HUES6 (cell line): ENCODE measurements at regions not wholly inside any gene's neighbourhood (a gene's known extent, or its start where the extent isn't known, plus 50 kb on each side); places are given as distances from the start of the nearest gene placed in this dataset.
"Not testable (repeated sequence)": the region's sequence is repeated elsewhere in the genome, so short reads cannot be mapped to it uniquely, and the experiment has no call there.

Experiments used
- H3K27ac ChIP-seq: 2 replicates; pipeline ENCODE4 v1.7.0; 2013; ENCODE audit warnings: low read depth, mild to moderate bottlenecking, low read length, inconsistent platforms
- H3K27me3 ChIP-seq: 2 replicates; pipeline ENCODE4 v1.6.1; 2013; ENCODE audit warnings: low read length; ENCODE audit not compliant: control insufficient read depth, insufficient read depth
- H3K36me3 ChIP-seq: 2 replicates; pipeline ENCODE4 v1.6.1; 2013; ENCODE audit warnings: low read length; ENCODE audit not compliant: control insufficient read depth, insufficient read depth
- H3K4me1 ChIP-seq: 2 replicates; pipeline ENCODE4 v1.6.1; 2013; ENCODE audit warnings: low read length; ENCODE audit not compliant: control insufficient read depth, insufficient read depth
- H3K4me3 ChIP-seq: 2 replicates; pipeline ENCODE4 v1.5.1; 2013; ENCODE audit warnings: low read depth, low read length
- H3K9ac ChIP-seq: one replicate; pipeline ENCODE4 v1.6.1; 2013; ENCODE audit warnings: mild to moderate bottlenecking, low read length
- H3K9me3 ChIP-seq: 2 replicates; pipeline ENCODE4 v1.6.1; 2013; ENCODE audit warnings: low read depth, low read length; ENCODE audit not compliant: control insufficient read depth, insufficient read depth

- Histone ChIP-seq H3K9me3 (no peaks in the 10 kb centered on the region), H3K27me3 (no peaks in the 10 kb centered on the region), H3K4me3 (no peak overlapping the region), H3K36me3 (no peaks in the 10 kb centered on the region), H3K9ac (no peak overlapping the region), H3K4me1 (no peaks in the 10 kb centered on the region), H3K27ac (no peak overlapping the region)
Observed at GRCh38 chr1:224045556-224045955, 68.4 kb upstream of the FBXO28 start.

- Histone ChIP-seq H3K4me3 (no peak overlapping the region), H3K4me1 (no peaks in the 10 kb centered on the region), H3K9ac (no peak overlapping the region), H3K27me3 (no peaks in the 10 kb centered on the region), H3K36me3 (no peaks in the 10 kb centered on the region), H3K27ac (no peak overlapping the region), H3K9me3 (no peaks in the 10 kb centered on the region)
Observed at GRCh38 chr1:224044420-224044819, 69.5 kb upstream of the FBXO28 start.

GRCh38 chr1:224042557-224043118 lies 71.3 kb upstream of the FBXO28 start:
- Histone ChIP-seq H3K27me3 (no peaks in the 10 kb centered on the region), H3K4me3 (no peak overlapping the region), H3K4me1 (no peaks in the 10 kb centered on the region), H3K9ac (no peak overlapping the region), H3K9me3 (no peaks in the 10 kb centered on the region), H3K36me3 (no peaks in the 10 kb centered on the region), H3K27ac (no peak overlapping the region)

GRCh38 chr1:224041032-224041431 lies 72.9 kb upstream of the FBXO28 start:
- Histone ChIP-seq H3K27ac (no peak overlapping the region), H3K4me1 (no peaks in the 10 kb centered on the region), H3K9me3 (no peaks in the 10 kb centered on the region), H3K36me3 (no peaks in the 10 kb centered on the region), H3K4me3 (no peak overlapping the region), H3K27me3 (no peaks in the 10 kb centered on the region), H3K9ac (no peak overlapping the region)

- not testable (repeated sequence) for H3K27me3 ChIP-seq, H3K4me1 ChIP-seq, H3K4me3 ChIP-seq, H3K36me3 ChIP-seq, H3K9ac ChIP-seq, H3K27ac ChIP-seq, H3K9me3 ChIP-seq
Observed at GRCh38 chr1:224040423-224040822, 73.5 kb upstream of the FBXO28 start.

- H3K9ac ChIP-seq, H3K4me3 ChIP-seq, H3K9me3 ChIP-seq, H3K27ac ChIP-seq, H3K27me3 ChIP-seq, H3K4me1 ChIP-seq, H3K36me3 ChIP-seq: not testable (repeated sequence)
Observed at GRCh38 chr1:224040006-224040405, 73.9 kb upstream of the FBXO28 start.

GRCh38 chr1:224038832-224039231 lies 75.1 kb upstream of the FBXO28 start:
- not testable (repeated sequence) for H3K4me1 ChIP-seq, H3K4me3 ChIP-seq, H3K36me3 ChIP-seq, H3K9me3 ChIP-seq, H3K9ac ChIP-seq, H3K27me3 ChIP-seq, H3K27ac ChIP-seq

GRCh38 chr1:224037362-224037761 lies 76.5 kb upstream of the FBXO28 start:
- not testable (repeated sequence) for H3K9ac ChIP-seq, H3K27me3 ChIP-seq, H3K4me1 ChIP-seq, H3K4me3 ChIP-seq, H3K9me3 ChIP-seq, H3K27ac ChIP-seq, H3K36me3 ChIP-seq

- not testable (repeated sequence) for H3K27ac ChIP-seq, H3K36me3 ChIP-seq, H3K27me3 ChIP-seq, H3K9ac ChIP-seq, H3K4me3 ChIP-seq, H3K4me1 ChIP-seq, H3K9me3 ChIP-seq
Observed at GRCh38 chr1:224032608-224033276, 81.2 kb upstream of the FBXO28 start.

- H3K9me3 ChIP-seq, H3K36me3 ChIP-seq, H3K9ac ChIP-seq, H3K4me3 ChIP-seq, H3K27ac ChIP-seq, H3K27me3 ChIP-seq, H3K4me1 ChIP-seq: not testable (repeated sequence)
Observed at GRCh38 chr1:224031986-224032385, 81.9 kb upstream of the FBXO28 start.

GRCh38 chr1:224030257-224030656 lies 83.7 kb upstream of the FBXO28 start:
- H3K9me3 ChIP-seq, H3K36me3 ChIP-seq, H3K27ac ChIP-seq, H3K9ac ChIP-seq, H3K4me1 ChIP-seq, H3K4me3 ChIP-seq, H3K27me3 ChIP-seq: not testable (repeated sequence)
